Fibroblast of skin of back (primary cell): ENCODE measurements at regions not wholly inside any gene's neighbourhood (a gene's known extent, or its start where the extent isn't known, plus 50 kb on each side); places are given as distances from the start of the nearest gene placed in this dataset.
"Not testable (repeated sequence)": the region's sequence is repeated elsewhere in the genome, so short reads cannot be mapped to it uniquely, and the experiment has no call there.

ENCODE experiments used
- DNase-seq: peaks from one replicate; pipeline ENCODE4 v3.0.0-alpha.2; 2013

DNA sequence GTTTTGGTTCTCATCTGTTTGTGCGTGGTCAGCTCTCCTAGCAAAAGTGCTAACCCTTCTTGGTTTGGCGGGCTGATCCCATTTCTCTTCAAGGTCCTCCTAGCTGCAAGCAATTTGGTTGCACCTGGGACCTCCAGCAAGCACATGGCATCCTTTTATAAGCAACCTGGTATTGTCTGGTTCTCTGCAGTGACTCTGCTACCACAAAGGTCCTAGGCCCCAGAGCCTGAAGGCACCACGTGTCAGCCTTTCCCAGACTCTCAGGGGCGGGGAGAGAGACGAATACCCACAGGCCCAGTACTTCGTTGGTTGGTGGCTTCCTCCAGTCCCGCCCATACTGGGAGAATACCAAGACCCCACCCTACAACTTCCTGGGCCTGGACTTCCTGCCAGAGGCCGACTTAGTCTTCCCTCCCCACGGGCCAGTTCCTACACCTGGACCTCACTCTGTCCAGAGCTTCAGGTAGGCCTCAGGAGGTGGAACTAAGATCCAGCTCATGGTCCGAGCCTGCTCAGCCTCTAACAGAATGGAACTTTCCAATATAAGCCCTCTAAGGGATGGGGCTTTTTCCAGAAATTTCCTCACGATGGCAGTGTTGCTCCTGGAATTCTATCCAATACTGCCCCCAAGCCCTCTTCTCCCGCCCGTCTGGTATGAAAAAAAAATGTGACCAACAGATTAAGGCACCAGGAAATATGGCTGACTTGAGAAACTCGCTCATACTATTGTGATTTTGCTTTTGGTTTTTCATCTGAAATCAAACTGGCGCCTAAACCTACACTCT lies 192.5 kb upstream of the STK26 start:
- DNase-seq = peak; percentile 57

DNA sequence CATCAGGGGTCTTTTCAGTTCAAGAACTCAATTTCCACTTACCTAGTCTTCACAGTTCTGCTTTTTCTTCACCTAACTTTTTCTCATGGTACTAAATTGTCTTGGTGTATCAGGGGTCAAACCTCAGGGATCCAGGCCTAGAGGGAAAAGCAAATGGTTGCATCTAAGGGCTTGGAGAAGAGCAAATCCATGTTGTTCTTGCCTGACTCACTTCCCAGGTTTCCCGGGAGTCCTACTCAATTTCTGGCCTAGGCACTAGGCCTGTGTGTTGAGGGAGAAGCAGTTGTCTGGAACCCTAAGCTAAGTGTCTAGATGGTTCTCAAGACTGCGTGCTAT lies 191.9 kb upstream of the STK26 start:
- DNase-seq = no peak

- DNase-seq = no peak
Measured at GRCh38 chrX:131836161-131836560, 186.9 kb upstream of the STK26 start.

DNA sequence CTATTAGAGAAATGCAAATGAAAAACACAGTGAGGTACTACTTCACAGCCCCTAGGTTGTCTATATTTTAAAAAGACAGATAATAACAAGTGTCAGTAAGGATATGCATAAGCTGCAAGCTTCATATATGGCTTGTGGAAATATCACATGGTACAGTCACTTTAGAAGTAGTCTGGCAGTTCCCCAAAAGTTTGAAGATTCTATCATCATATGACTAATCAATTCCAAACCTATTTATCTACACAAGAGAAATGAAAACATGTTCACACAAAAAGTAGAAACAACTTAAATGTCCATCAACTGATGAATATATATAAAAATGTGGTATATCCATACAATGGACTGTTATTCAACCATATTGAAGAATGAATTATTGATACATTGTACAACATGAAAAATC lies 185.8 kb upstream of the STK26 start:
- peak; percentile 8 for DNase-seq

- no peak for DNase-seq
Measured at GRCh38 chrX:131840799-131841495, 182.2 kb upstream of the STK26 start.

DNA sequence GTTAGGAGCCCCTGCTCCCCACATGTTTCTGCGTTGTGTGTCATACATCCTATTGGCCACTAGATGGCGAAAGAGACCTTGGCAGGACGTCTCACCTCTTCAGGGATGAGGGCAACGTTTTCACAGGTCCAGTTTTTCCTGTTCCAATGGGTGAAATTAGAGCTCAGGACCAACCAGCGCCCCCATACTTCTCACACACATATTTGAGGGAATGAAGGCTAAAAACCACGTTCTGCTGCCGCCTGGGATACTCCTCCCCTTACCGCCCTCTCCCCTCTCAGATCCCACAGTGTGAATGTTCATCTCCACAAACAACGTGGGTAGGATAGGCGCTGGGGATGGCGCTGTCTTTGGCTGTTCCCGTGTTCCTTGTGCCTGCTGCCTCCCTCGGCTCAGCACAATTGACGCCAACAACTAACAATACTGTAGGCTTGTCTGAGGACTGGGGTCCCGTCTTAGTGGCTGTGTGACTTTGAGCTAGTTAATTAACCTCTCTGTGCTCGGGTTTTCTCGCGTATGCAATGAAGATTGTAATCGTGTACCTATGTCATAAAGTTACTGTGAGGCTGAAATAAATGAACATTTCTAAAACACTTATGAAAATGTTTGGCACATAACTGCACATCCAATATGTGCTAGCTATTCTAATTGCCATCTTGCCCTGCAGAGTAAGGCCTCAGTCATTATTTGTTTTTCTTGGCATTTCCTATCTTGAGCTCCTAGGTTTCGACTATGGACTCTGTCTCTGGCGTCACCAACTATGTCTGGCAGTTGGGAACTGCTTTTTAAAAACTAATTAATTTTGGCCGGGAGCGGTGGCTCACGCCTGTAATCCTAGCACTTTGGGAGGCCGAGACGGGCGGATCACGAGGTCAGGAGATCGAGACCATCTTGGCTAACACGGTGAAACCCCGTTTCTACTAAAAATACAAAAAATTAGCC lies 181.3 kb upstream of the STK26 start:
- DNase-seq = peak; percentile 43

DNA sequence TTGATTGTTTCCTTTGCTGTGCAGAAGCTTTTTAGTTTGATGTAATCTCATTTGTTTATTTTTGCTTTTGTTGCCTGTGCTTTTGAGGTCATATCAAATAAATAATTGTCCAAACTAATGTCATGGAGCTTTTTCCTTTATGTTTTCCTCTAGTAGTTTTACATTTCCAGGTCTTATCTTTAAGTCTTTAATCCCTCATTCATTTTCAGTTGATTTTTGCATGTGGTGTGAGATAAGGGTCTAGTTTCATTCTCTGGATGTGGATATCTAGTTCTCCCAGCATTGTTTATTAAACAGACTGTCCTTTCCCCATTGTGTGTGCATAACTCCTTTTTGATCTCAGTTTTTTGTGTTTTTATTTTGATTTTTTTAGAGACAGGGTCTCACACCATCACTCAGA lies 179.1 kb upstream of the STK26 start:
- no peak for DNase-seq

DNA sequence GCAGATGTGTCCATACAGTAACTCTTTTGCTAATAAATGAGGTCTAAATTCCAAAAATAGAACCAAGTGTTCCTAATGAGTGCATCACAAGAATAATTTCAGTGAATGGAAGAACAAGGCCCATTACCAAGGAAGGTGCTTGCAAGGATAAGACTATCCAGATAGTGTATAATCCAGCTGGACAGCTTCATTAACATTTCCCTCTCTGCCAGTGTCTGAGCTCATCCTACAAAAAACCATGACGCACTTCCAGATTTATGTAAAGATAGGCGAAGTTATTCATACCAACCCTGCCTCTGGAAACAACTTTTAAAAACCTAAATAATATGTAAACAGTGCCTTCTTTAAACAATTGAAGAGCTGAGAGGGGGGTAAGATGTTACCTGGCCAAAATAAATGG lies 177.9 kb upstream of the STK26 start:
- no peak for DNase-seq

DNA sequence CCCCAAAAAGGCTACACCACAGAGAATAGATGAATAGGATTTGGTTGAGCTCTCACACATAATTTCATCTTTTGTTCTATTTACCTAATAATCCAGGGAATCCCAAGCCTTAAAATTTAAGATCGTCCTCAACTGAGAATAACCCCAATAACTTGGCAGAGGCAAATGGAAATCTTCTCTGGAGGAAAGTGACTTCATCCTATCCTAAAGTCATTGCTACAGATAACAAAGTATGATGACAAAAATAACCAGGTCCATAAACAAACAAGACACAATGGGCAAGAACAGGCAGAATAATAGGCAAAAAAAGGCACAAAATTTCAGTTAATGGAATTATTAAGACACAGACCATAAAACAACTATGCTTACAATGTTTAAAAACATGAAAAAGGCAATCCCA lies 177.3 kb upstream of the STK26 start:
- DNase-seq = no peak

DNA sequence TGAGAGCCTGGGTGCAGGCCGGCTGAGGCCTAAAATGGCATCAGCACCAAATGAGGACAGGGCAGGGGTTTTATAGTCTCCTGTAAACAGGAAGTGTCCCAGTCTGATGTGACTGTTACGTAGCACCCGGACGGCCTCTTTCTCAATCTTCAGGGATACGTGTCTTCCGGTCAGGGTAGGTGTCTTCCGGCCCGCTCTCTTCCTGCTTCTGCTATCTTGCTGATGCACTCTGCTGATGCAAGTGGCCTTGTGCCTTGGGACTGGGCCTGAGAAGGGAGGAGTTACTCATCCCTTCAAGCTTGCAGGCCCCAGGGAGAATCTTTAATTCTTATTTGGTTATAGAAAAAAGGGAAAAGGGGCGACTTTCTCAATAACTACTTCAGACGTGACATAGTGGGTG lies 172.1 kb upstream of the STK26 start:
- DNase-seq = not testable (repeated sequence)

DNA sequence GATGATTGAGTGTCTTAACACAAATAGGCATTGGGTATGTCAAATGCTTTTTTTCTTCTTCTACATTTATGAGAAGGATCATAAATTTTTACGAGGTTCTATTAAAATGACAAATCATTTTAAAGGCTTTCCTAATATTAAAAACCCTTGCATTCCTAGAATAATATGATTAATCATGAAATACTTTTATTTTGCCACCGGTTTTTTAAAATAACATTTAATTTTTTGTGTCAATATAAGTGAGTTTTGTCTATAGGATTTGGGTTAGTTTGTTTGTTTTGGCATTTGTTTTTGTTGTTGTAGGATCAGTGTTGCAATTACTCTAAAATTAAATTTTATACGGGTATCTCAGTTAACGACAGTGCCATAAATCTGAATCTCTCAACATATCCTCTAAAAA lies 169.7 kb upstream of the STK26 start:
- DNase-seq = no peak

- peak; percentile 0 for DNase-seq
Measured at GRCh38 chrX:131854581-131854980, 168.5 kb upstream of the STK26 start.

- no peak for DNase-seq
Measured at GRCh38 chrX:131861088-131861787, 161.9 kb upstream of the STK26 start.

DNA sequence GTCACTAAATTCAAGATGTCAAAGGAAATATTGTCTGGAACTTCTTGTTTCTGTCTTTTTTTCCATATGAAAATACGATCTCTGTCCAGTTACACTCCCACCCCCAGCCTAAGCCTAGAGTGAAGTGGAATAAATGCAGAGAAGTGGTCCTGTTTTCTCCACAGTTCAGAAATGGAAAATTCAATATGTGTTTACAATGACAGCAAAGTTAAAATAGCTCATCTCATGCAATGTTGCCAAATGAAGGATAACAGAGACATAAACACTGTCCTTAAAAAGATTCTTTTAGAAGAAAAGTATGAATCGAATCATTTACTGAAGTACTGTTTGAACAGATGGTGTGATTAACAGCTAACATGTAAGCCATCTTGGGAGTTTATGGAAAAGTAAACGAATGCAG lies 160.8 kb upstream of the STK26 start:
- DNase-seq = no peak

GRCh38 chrX:131869182-131869581 lies 153.9 kb upstream of the STK26 start:
- DNase-seq = no peak

- DNase-seq = no peak
Measured at GRCh38 chrX:131874300-131874699, 148.8 kb upstream of the STK26 start.

- DNase-seq = not testable (repeated sequence)
Measured at GRCh38 chrX:131875827-131876226, 147.3 kb upstream of the STK26 start.

DNA sequence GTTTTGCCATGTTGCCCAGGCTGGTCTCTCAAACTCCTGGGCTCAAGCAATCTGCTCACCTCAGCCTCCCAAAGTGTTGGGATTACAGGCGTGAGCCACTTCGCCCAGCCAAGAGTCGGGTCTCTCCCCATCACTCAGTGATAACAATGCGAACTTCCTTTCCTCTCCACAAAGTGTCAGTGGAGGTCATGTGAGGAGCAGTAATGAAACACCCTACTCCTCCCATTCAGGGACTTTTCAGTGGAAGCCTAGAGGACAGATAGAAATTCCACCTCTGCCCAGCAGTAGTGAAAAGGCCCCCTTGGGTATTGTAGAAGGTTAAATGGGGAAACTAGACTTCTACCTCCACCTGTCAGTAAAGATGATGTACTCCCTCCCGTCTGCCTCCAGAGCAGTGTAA lies 141.9 kb upstream of the STK26 start:
- no peak for DNase-seq

DNA sequence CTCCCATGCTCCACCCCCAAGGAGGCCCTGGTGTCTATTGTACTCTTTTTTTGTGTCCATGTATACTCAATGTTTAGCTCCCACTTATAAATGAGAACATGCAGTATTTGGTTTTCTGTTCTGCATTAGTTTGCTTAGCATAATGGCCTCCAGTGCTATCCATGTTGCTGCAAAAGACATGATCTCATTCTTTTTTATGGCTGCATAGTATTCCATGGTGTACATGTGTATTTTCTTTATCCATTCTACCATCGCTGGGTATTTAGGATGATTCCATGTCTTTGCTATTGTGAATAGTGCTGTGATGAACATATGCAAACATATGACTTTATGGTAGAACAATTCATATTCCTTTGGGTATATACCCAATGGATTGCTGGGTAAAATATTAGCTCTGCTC lies 138.1 kb upstream of the STK26 start:
- DNase-seq = not testable (repeated sequence)

GRCh38 chrX:131893857-131894256 lies 129.2 kb upstream of the STK26 start:
- DNase-seq = not testable (repeated sequence)

GRCh38 chrX:131894995-131895394 lies 128.1 kb upstream of the STK26 start:
- no peak for DNase-seq

DNA sequence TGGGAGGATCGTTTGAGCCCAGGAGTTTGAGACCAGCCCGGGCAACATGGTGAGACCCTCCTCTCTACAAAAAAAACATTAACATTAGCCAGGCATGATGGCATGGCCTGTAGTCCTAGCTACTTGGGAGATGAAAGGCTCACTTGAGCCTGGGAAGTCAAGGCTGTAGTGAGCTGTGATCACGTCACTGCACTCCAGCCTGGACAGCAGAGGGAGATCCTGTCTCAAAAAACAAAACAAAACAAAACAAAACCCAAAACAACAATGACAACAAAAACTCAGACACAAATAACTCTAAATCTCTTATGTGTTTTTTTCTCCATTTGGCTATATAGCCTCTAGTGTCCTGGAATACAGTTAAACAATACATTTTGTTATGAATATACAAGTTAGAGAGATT lies 127.3 kb upstream of the STK26 start:
- no peak for DNase-seq

GRCh38 chrX:131901546-131901945 lies 121.6 kb upstream of the STK26 start:
- no peak for DNase-seq
